ENCODE measurements at regions not wholly inside any gene's neighbourhood (a gene's known extent, or its start where the extent isn't known, plus 50 kb on each side); places are given as distances from the start of the nearest gene placed in this dataset.

GRCh38 chr12:77124767-77125166 lies 59.4 kb upstream of the E2F7 start:
- no peak for TF ChIP-seq ZNF274 (IDR thresholded peaks at IDR 0.05; ENCODE audit: low read depth, low read length)
- no peak for TF ChIP-seq SUZ12 (IDR thresholded peaks at IDR 0.05; ENCODE audit: extremely low read depth, insufficient read depth, insufficient read length)
- TF ChIP-seq YY1 (IDR thresholded peaks at IDR 0.05; ENCODE audit: insufficient read depth, insufficient read length), result no peak

Measured in NT2/D1 (cell line).